Tibial artery (tissue), 4 donors: ENCODE measurements at regions not wholly inside any gene's neighbourhood (a gene's known extent, or its start where the extent isn't known, plus 50 kb on each side); places are given as distances from the start of the nearest gene placed in this dataset.
"Not testable (repeated sequence)": the region's sequence is repeated elsewhere in the genome, so short reads cannot be mapped to it uniquely, and the experiment has no call there.

ENCODE experiments used
- DNase-seq, 2 donors: peaks; one replicate each; pipeline ENCODE4 v3.0.0-alpha.2; 2019
- H3K27ac ChIP-seq, 2 donors: fragments of 200-600 bp; sonication (generic) in 1 of 2; 1 replicate in 1 of 2; 2 replicates in 1 of 2; pipeline ENCODE4 v1.5.1; 2018 to 2019; ENCODE audit warnings: mild to moderate bottlenecking in 1 of 2
- H3K27me3 ChIP-seq, 2 donors: fragments of 200-600 bp; sonication (generic) in 1 of 2; one replicate each; pipeline versions ENCODE4 v1.5.1 to v1.6.0; 2016 to 2019
- H3K36me3 ChIP-seq, 3 donors: fragments of 200-600 bp; sonication (generic) in 2 of 3; one replicate each; pipeline ENCODE4 v1.5.1; 2016 to 2019; ENCODE audit warnings: mild to moderate bottlenecking in 2 of 3
- H3K4me1 ChIP-seq, 4 donors: fragments of 200-600 bp; sonication (generic) in 2 of 4; 1 replicate in 3 of 4; 2 replicates in 1 of 4; pipeline ENCODE4 v1.5.1; 2016 to 2019
- H3K4me3 ChIP-seq, 2 donors: fragments of 200-600 bp; sonication (generic) in 1 of 2; 1 replicate in 1 of 2; 2 replicates in 1 of 2; pipeline ENCODE4 v1.5.1; 2018 to 2019; ENCODE audit warnings: mild to moderate bottlenecking in 2 of 2
- H3K9me3 ChIP-seq, 3 donors: fragments of 200-600 bp; sonication (generic) in 1 of 3; one replicate each; pipeline ENCODE4 v1.5.1; 2016 to 2019
- CTCF ChIP-seq, 2 experiments: fragments of 200-600 bp in 1 of 2; fragments of 450-650 bp in 1 of 2; IDR thresholded peaks; one replicate each; pipeline ENCODE4 v1.5.1; 2017 to 2019; ENCODE audit warnings: antibody characterized with exemption in 2 of 2, mild to moderate bottlenecking in 1 of 2, moderate library complexity in 1 of 2
- intact Hi-C: fragments of 100-400 bp; cut with DNase I; formaldehyde crosslinking; loops from one replicate; pipeline ENCODE4 v1.15.0; 2023; ENCODE audit warnings: low total_unique reads

GRCh38 chr6:68167604-68168003 lies 467.5 kb upstream of the ADGRB3 start:
- no peak for TF ChIP-seq CTCF (IDR thresholded peaks at IDR 0.05)
- no peaks in the 10 kb centered on the region for H3K4me1 ChIP-seq
- H3K36me3 ChIP-seq: no peaks in the 10 kb centered on the region
- H3K9me3 ChIP-seq: no peaks in the 10 kb centered on the region
- H3K27ac ChIP-seq: no peak overlapping the region
- DNase-seq: no peak
- no peak overlapping the region for H3K4me3 ChIP-seq
- intact Hi-C loops: no loop called here
- no peaks in the 10 kb centered on the region for H3K27me3 ChIP-seq

DNA sequence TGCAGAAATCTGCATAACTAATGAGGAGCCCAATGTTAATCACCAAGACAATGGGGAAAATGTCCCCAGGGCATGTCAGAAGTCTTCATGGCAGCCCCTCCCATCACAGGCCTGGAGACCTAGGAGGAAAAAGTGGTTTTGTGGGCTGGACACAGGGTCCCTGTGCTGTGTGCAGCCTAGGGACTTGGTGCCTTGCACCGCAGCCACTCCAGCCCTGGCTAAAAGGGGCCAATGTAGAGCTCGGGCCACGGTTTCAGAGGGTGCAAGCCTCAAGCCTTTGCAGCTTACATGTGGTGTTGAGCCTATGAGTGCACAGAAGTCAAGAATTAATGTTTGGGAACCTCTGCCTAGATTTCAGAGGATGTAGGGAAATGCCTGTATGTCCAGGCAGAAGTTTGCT lies 474.3 kb upstream of the ADGRB3 start:
- H3K4me3 ChIP-seq, H3K36me3 ChIP-seq, H3K9me3 ChIP-seq, intact Hi-C loops, H3K4me1 ChIP-seq, H3K27ac ChIP-seq, H3K27me3 ChIP-seq, DNase-seq: not testable (repeated sequence)

GRCh38 chr6:68160348-68160747 lies 474.7 kb upstream of the ADGRB3 start:
- intact Hi-C loops: no loop called here
- H3K36me3 ChIP-seq: no peaks in the 10 kb centered on the region
- DNase-seq: no peak
- no peaks in the 10 kb centered on the region for H3K4me1 ChIP-seq
- no peak for TF ChIP-seq CTCF (IDR thresholded peaks at IDR 0.05)
- H3K4me3 ChIP-seq: no peak overlapping the region
- H3K9me3 ChIP-seq: peaks cover 0 to 9% (median 0%) of the 10 kb centered on the region in 3 donors
- no peak overlapping the region for H3K27ac ChIP-seq
- no peaks in the 10 kb centered on the region for H3K27me3 ChIP-seq

GRCh38 chr6:68159433-68159832 lies 475.6 kb upstream of the ADGRB3 start:
- DNase-seq: no peak

DNA sequence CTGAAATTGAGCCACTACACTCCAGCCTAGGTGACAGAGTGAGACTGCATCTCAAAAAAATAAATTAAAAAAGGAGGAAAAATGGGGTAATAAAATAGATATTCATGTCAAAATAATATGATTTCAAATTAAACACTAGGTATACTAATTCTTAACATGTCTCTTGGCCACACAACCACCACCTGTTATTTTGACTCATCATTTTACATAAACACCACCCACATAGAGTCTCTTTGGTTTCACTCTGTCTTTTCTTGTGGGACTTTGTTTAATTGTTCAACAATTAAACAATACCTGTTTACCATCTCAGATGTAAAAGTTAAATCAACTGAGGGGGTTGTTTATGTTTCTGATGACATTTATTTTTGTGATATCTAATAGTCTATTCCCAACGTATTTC lies 476.8 kb upstream of the ADGRB3 start:
- H3K4me3 ChIP-seq: no peak overlapping the region
- intact Hi-C loops: no loop called here
- H3K4me1 ChIP-seq: no peaks in the 10 kb centered on the region
- H3K27ac ChIP-seq: no peak overlapping the region
- peaks cover 0 to 9% (median 0%) of the 10 kb centered on the region in 3 donors for H3K9me3 ChIP-seq
- no peaks in the 10 kb centered on the region for H3K27me3 ChIP-seq
- TF ChIP-seq CTCF (IDR thresholded peaks at IDR 0.05): no peak
- DNase-seq: no peak
- H3K36me3 ChIP-seq: no peaks in the 10 kb centered on the region

More at GRCh38 chr6:68159433-68159832, 475.6 kb upstream of the ADGRB3 start:
- no peak overlapping the region for H3K4me3 ChIP-seq
- H3K9me3 ChIP-seq: peaks cover 0 to 9% (median 0%) of the 10 kb centered on the region in 3 donors
- intact Hi-C loops: no loop called here
- H3K27me3 ChIP-seq: no peaks in the 10 kb centered on the region
- no peaks in the 10 kb centered on the region for H3K36me3 ChIP-seq
- H3K27ac ChIP-seq: no peak overlapping the region
- H3K4me1 ChIP-seq: no peaks in the 10 kb centered on the region
- no peak for TF ChIP-seq CTCF (IDR thresholded peaks at IDR 0.05)

GRCh38 chr6:68144667-68145066 lies 490.4 kb upstream of the ADGRB3 start:
- no peaks in the 10 kb centered on the region for H3K27me3 ChIP-seq
- no peak overlapping the region for H3K4me3 ChIP-seq
- no peak for DNase-seq
- H3K9me3 ChIP-seq: peaks cover 0 to 1% (median 0%) of the 10 kb centered on the region in 3 donors
- no peak overlapping the region for H3K27ac ChIP-seq
- TF ChIP-seq CTCF (IDR thresholded peaks at IDR 0.05): no peak
- no peaks in the 10 kb centered on the region for H3K36me3 ChIP-seq
- intact Hi-C loops: no loop called here
- no peaks in the 10 kb centered on the region for H3K4me1 ChIP-seq
